ENCODE measurements at regions not wholly inside any gene's neighbourhood (a gene's known extent, or its start where the extent isn't known, plus 50 kb on each side); places are given as distances from the start of the nearest gene placed in this dataset.

GRCh38 chr18:7382328-7383001 is 151.6 kb downstream of the LRRC30 start:
- no peak for TF ChIP-seq CTCF (IDR thresholded peaks at IDR 0.05; ENCODE audit: low read depth, low read length, poor library complexity, severe bottlenecking)
- TF ChIP-seq EZH2phosphoT487 (IDR thresholded peaks at IDR 0.05; ENCODE audit: borderline replicate concordance, low read length) = no peak
